Omental fat pad (tissue), 3 donors: ENCODE measurements at regions not wholly inside any gene's neighbourhood (a gene's known extent, or its start where the extent isn't known, plus 50 kb on each side); places are given as distances from the start of the nearest gene placed in this dataset.

Experiments
- ATAC-seq: fragments of 150-250 bp; one replicate; pipeline ENCODE4 v1.9.1; 2016; ENCODE audit warnings: mild to moderate bottlenecking, moderate library complexity; ENCODE audit not compliant: low FRiP score
- DNase-seq: peaks from one replicate; pipeline ENCODE4 v3.0.0-alpha.2; 2019; ENCODE audit warnings: low spot score
- CTCF ChIP-seq, 3 donors: fragments of 450-650 bp; IDR thresholded peaks; one replicate each; pipeline ENCODE4 v1.5.1; 2016 to 2017; ENCODE audit warnings: antibody characterized with exemption in 3 of 3, mild to moderate bottlenecking in 3 of 3, moderate library complexity in 2 of 3

GRCh38 chr15:95556866-95557225, 773.7 kb upstream of the NR2F2 start:
- TF ChIP-seq CTCF (IDR thresholded peaks at IDR 0.05), result no peak
- DNase-seq, result no peak
- no peak for ATAC-seq

GRCh38 chr15:95557226-95558046, 773.1 kb upstream of the NR2F2 start:
- DNase-seq (no peak), ATAC-seq (peak; percentile 89)
- TF ChIP-seq CTCF (IDR thresholded peaks at IDR 0.05), result no peak

GRCh38 chr15:95558131-95558530, 772.4 kb upstream of the NR2F2 start:
- DNase-seq (no peak), ATAC-seq (peak; percentile 48)
- TF ChIP-seq CTCF (IDR thresholded peaks at IDR 0.05), result no peak

- no peak for TF ChIP-seq CTCF (IDR thresholded peaks at IDR 0.05)
- DNase-seq (no peak), ATAC-seq (no peak)
Observed at GRCh38 chr15:95558916-95559315, 771.6 kb upstream of the NR2F2 start.

- peak; percentile 61 for ATAC-seq
- TF ChIP-seq CTCF (IDR thresholded peaks at IDR 0.05), result no peak
- DNase-seq, result no peak
Observed at GRCh38 chr15:95559875-95560394, 770.6 kb upstream of the NR2F2 start.

GRCh38 chr15:95561463-95561862, 769.0 kb upstream of the NR2F2 start:
- TF ChIP-seq CTCF (IDR thresholded peaks at IDR 0.05), result no peak
- ATAC-seq (no peak), DNase-seq (no peak)

- ATAC-seq, result no peak
- DNase-seq, result no peak
- TF ChIP-seq CTCF (IDR thresholded peaks at IDR 0.05), result no peak
Observed at GRCh38 chr15:95563634-95564033, 766.9 kb upstream of the NR2F2 start.
